DOHH2 (cell line): ENCODE measurements at regions not wholly inside any gene's neighbourhood (a gene's known extent, or its start where the extent isn't known, plus 50 kb on each side); places are given as distances from the start of the nearest gene placed in this dataset.

Experiments
- CTCF ChIP-seq: fragments of 200-600 bp; sonication (generic); IDR thresholded peaks from one replicate; pipeline ENCODE4 v1.5.1; 2014; ENCODE audit warnings: antibody characterized with exemption, mild to moderate bottlenecking, low read depth, low read length; ENCODE audit not compliant: poor library complexity, severe bottlenecking
- EZH2phosphoT487 ChIP-seq: fragments of 200-600 bp; sonication (generic); IDR thresholded peaks from 2 replicates; pipeline ENCODE4 v1.6.1; 2017; ENCODE audit warnings: borderline replicate concordance, mild to moderate bottlenecking, antibody characterized with exemption, low read length, moderate library complexity, mixed read lengths

GRCh38 chr17:71440513-71440912 is 680.3 kb upstream of the SOX9 start:
- TF ChIP-seq EZH2phosphoT487, result no peak
- no peak for TF ChIP-seq CTCF
